MM.1S (cell line): ENCODE measurements at regions not wholly inside any gene's neighbourhood (a gene's known extent, or its start where the extent isn't known, plus 50 kb on each side); places are given as distances from the start of the nearest gene placed in this dataset.

Source experiments
- DNase-seq: peaks from one replicate; pipeline ENCODE4 v3.0.0-alpha.2; 2015
- H2AFZ ChIP-seq: fragments of 300-600 bp; sonication (generic); 2 replicates; pipeline ENCODE4 v1.6.0; 2016; ENCODE audit warnings: antibody characterized with exemption, low read length
- H3F3A ChIP-seq: fragments of 300-600 bp; sonication (generic); 2 replicates; pipeline ENCODE4 v1.6.1; 2016; ENCODE audit warnings: mild to moderate bottlenecking, antibody characterized with exemption, low read length, moderate library complexity, mixed read lengths; ENCODE audit not compliant: insufficient read depth
- H3K27ac ChIP-seq: fragments of 300-600 bp; sonication (generic); 2 replicates; pipeline ENCODE4 v1.5.1; 2016; ENCODE audit warnings: mild to moderate bottlenecking, low read length
- H3K27me3 ChIP-seq: fragments of 300-600 bp; sonication (generic); replicated peaks from 2 replicates; pipeline ENCODE4 v1.6.0; 2016; ENCODE audit warnings: low read length; ENCODE audit not compliant: insufficient read depth
- H3K36me3 ChIP-seq: fragments of 300-600 bp; sonication (generic); replicated peaks from 2 replicates; pipeline ENCODE4 v1.6.1; 2016; ENCODE audit warnings: mild to moderate bottlenecking, low read length, mixed read lengths; ENCODE audit not compliant: insufficient read depth
- H3K4me1 ChIP-seq: fragments of 300-600 bp; sonication (generic); 2 replicates; pipeline ENCODE4 v1.6.1; 2016; ENCODE audit warnings: low read length, mixed read lengths
- H3K4me2 ChIP-seq: fragments of 300-600 bp; sonication (generic); 2 replicates; pipeline ENCODE4 v1.6.0; 2016; ENCODE audit warnings: low read depth, low read length
- H3K4me3 ChIP-seq: fragments of 300-600 bp; sonication (generic); 2 replicates; pipeline ENCODE4 v1.5.1; 2016; ENCODE audit warnings: low read length, mixed read lengths
- H3K79me2 ChIP-seq: fragments of 300-600 bp; sonication (generic); 2 replicates; pipeline ENCODE4 v1.6.1; 2016; ENCODE audit warnings: mixed run types, low read length, mixed read lengths
- H3K9ac ChIP-seq: fragments of 300-600 bp; sonication (generic); 2 replicates; pipeline ENCODE4 v1.6.1; 2016; ENCODE audit warnings: low read length, mixed read lengths
- H3K9me2 ChIP-seq: fragments of 300-600 bp; sonication (generic); replicated peaks from 2 replicates; pipeline ENCODE4 v1.6.1; 2016; ENCODE audit warnings: mild to moderate bottlenecking, low read length, mixed read lengths; ENCODE audit not compliant: insufficient read depth
- H3K9me3 ChIP-seq: fragments of 300-600 bp; sonication (generic); replicated peaks from 2 replicates; pipeline ENCODE4 v1.6.1; 2016; ENCODE audit warnings: mild to moderate bottlenecking, low read length, mixed read lengths; ENCODE audit not compliant: insufficient read depth
- H4K20me1 ChIP-seq: fragments of 300-600 bp; sonication (generic); 2 replicates; pipeline ENCODE4 v1.6.1; 2016; ENCODE audit warnings: mild to moderate bottlenecking, low read length, moderate library complexity, mixed read lengths; ENCODE audit not compliant: insufficient read depth
- EZH2 ChIP-seq: fragments of 300-600 bp; sonication (generic); optimal IDR thresholded peaks from 2 replicates; pipeline ENCODE3; 2017; ENCODE audit warnings: low read depth, mild to moderate bottlenecking, antibody characterized with exemption, low read length, mixed read lengths
- EZH2phosphoT487 ChIP-seq: fragments of 300-600 bp; sonication (generic); IDR thresholded peaks from 2 replicates; pipeline ENCODE4 v1.6.1; 2018; ENCODE audit warnings: antibody characterized with exemption, low read length
- TF ChIP-seq, protein P1 (sequence below): fragments of 300-600 bp; sonication (generic); IDR thresholded peaks from 2 replicates; pipeline ENCODE4 v1.5.1; 2016; ENCODE audit warnings: antibody characterized with exemption, low read length, mixed read lengths

GRCh38 chr11:15840966-15841365 is 515.4 kb downstream of the SOX6 start:
- H3K79me2 ChIP-seq: no peaks in the 10 kb centered on the region
- no peaks in the 10 kb centered on the region for H4K20me1 ChIP-seq
- H3K9me2 ChIP-seq: no peaks in the 10 kb centered on the region
- H3K9ac ChIP-seq: no peak overlapping the region
- H3K36me3 ChIP-seq: no peaks in the 10 kb centered on the region
- H3K4me2 ChIP-seq: no peak overlapping the region
- TF ChIP-seq EZH2 (no peak), EZH2phosphoT487 (no peak)
- TF ChIP-seq, protein P1, sequence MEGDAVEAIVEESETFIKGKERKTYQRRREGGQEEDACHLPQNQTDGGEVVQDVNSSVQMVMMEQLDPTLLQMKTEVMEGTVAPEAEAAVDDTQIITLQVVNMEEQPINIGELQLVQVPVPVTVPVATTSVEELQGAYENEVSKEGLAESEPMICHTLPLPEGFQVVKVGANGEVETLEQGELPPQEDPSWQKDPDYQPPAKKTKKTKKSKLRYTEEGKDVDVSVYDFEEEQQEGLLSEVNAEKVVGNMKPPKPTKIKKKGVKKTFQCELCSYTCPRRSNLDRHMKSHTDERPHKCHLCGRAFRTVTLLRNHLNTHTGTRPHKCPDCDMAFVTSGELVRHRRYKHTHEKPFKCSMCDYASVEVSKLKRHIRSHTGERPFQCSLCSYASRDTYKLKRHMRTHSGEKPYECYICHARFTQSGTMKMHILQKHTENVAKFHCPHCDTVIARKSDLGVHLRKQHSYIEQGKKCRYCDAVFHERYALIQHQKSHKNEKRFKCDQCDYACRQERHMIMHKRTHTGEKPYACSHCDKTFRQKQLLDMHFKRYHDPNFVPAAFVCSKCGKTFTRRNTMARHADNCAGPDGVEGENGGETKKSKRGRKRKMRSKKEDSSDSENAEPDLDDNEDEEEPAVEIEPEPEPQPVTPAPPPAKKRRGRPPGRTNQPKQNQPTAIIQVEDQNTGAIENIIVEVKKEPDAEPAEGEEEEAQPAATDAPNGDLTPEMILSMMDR: no peak
- H3F3A ChIP-seq: no peaks in the 10 kb centered on the region
- H3K4me3 ChIP-seq: no peak overlapping the region
- H3K27ac ChIP-seq: no peak overlapping the region
- DNase-seq: no peak
- H2AFZ ChIP-seq: no peak overlapping the region
- no peaks in the 10 kb centered on the region for H3K9me3 ChIP-seq
- H3K4me1 ChIP-seq: no peaks in the 10 kb centered on the region
- H3K27me3 ChIP-seq: no peaks in the 10 kb centered on the region

DNA sequence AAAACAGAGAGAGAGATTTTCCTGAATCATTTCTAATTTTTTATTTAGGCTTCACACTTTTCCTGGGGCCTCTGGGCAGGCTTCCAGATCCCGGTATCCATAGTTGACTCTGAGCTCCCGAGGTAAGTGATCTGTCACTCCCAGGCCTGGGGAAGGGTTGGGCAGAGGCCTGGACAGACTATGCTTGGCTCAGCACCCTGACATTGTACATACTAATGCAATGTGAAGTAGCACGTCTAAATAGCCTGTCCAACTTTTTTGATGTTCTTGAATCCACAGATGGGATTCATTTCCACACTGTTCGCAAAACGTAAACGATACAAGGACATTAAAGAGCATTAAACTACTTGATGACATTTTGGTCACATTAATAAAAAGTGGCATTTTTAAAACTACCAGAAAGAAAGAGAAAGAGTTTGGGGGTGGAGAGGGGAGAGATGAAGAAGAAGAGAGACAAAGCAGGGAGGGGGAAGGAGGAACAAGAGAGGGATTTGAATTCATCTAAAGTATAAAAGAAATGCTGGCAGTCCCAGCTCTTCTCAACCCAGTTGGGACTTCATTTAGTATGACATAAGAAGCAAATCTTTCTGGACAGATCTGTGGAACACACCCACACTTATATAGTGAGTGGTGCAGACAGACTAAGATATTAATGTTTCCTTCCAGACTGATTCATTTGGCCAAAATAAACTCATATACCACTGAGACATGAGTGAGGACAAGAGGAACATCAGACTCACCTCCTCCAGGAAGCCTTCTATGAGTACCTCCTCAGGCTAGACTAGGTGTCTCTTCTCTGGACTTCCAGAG is 514.2 kb downstream of the SOX6 start:
- Histone ChIP-seq H2AFZ (no peak overlapping the region), H3K27me3 (no peaks in the 10 kb centered on the region), H3K9me2 (no peaks in the 10 kb centered on the region), H3K36me3 (no peaks in the 10 kb centered on the region), H3K9me3 (no peaks in the 10 kb centered on the region), H3K4me3 (no peak overlapping the region), H3K27ac (no peak overlapping the region), H3K4me2 (no peak overlapping the region), H3K4me1 (no peaks in the 10 kb centered on the region), H3K9ac (no peak overlapping the region), H3K79me2 (no peaks in the 10 kb centered on the region), H4K20me1 (no peaks in the 10 kb centered on the region), H3F3A (no peaks in the 10 kb centered on the region)
- no peak for DNase-seq
- TF ChIP-seq EZH2 (no peak), EZH2phosphoT487 (no peak)
- TF ChIP-seq, protein P1: no peak

GRCh38 chr11:15843309-15843872 is 513.0 kb downstream of the SOX6 start:
- H3F3A ChIP-seq: no peaks in the 10 kb centered on the region
- H3K9me2 ChIP-seq: no peaks in the 10 kb centered on the region
- no peak overlapping the region for H3K4me3 ChIP-seq
- TF ChIP-seq, protein P1: no peak
- H3K36me3 ChIP-seq: no peaks in the 10 kb centered on the region
- H3K27ac ChIP-seq: no peak overlapping the region
- H3K9ac ChIP-seq: no peak overlapping the region
- no peaks in the 10 kb centered on the region for H3K27me3 ChIP-seq
- no peaks in the 10 kb centered on the region for H3K4me1 ChIP-seq
- no peak overlapping the region for H2AFZ ChIP-seq
- no peaks in the 10 kb centered on the region for H4K20me1 ChIP-seq
- no peaks in the 10 kb centered on the region for H3K9me3 ChIP-seq
- DNase-seq: no peak
- H3K79me2 ChIP-seq: no peaks in the 10 kb centered on the region
- H3K4me2 ChIP-seq: no peak overlapping the region
